CD4-positive, alpha-beta T cell treated with Interleukin-15 for 1 hour (primary cell): ENCODE measurements at regions not wholly inside any gene's neighbourhood (a gene's known extent, or its start where the extent isn't known, plus 50 kb on each side); places are given as distances from the start of the nearest gene placed in this dataset.

Source experiments
- DNase-seq: peaks from one replicate; pipeline ENCODE4 v3.0.0-alpha.2; 2020

DNA sequence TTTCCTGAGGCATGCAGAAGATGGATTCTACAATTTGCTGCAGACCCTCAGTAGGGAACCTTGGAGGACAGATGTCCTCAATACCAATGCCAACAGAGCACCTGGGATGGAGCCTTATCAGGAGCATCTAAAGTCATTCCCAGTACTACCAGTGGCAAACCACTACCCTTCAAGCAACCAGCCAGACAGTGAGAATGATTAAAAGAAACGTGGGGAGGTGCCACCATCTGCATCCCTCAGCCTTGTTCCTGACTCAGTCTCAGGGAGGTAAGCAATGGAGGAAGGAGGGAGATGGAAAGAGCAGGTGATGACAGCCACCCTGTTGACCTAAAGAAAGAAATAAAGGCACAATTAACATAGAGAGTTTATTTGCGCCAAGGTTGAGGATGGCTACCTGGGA lies 175.2 kb upstream of the GRIN2B start:
- DNase-seq, result no peak

DNA sequence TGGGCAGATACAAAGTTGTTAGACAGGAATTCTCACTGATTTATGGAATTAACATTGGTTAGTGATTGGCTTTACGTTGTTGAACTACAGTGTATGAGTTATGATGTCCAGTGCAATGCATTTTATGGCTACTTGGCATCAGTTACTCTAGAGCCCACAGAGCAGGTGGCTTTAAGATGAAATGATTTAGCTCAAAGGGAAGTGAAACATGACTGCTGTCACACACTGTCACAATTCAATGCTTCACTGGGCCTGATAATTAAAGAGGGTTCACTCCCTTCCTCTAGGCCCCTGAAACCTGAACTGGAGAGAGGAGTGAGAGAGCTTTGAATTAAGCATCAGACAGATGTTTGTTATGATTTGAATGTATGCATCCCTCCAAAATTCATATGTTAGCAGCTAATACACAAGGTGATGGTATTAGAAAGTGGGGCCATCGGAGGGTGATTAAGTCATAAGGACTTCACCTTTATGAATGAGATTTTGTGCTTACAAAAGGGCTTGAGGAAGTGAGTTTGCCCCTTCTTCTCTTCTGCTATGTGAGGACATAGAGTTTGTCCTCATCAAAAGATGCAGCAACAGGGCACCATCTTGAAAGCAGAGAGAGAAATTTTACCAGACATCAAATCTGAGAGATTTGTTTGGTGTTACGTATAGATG lies 175.8 kb upstream of the GRIN2B start:
- DNase-seq, result peak; percentile 44

DNA sequence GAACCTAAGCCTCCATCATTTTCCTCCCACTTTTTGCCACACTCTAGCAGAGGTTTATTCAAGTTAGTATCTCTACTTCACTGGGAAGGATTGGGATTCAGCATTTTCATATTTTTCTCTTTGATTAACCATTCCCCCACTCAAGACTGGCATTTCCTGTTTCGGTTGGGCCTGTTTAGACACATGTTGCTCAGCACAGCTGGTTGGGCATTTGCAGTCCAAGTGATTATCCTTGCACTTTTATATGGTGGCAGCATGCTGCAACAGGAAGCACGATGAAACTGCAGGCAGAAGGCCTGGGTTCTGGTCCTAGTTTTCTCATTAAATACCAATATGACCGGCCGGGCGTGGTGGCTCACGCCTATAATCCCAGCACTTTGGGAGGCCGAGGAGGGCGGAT lies 182.9 kb upstream of the GRIN2B start:
- DNase-seq, result no peak

DNA sequence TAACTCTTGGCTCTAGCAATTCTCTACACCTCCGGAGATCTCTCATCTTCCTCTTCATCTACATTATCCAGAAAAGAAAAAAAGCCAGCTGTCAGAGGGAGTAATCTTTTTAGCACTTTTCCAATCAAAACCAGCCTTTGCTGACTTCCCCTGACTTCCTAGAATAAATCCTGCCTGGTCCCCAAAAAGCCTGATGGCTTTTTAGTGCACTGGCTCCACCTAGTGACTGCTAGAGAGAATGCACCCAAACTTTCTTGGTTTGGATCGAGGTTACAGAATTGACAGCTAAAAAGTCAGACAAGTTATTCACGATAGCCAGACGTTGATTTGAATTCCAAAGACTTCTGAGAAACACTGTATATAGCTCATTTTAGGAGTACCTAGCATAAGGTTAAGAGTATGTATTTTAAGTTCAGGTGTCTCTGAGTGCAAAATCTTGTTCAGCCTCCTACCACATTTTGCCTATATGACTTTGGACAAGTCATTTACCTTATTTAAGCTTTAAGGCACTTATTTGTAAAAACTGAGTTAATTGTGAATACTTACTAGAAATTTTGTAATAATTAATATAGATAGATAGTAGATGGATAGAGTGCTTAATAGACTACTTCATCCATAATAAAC lies 185.7 kb upstream of the GRIN2B start:
- DNase-seq, result no peak

DNA sequence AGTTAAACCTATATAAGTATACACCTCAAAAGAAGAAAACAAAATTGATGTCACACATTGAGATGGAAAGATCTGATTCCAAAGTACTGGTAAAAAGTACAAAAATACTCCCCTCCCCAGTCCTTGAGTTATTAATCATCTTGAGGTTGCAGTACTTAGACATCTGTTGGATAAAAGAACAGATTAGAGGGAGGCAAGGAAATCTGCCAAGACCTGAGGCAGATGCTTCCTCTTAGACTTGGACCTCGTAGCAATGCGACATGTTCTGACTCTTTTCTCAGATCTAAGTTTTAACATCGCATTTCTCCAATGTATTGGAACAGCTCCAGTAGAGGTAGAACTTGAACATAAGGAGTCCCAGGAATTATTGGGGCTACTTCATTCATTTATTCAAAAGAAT lies 187.9 kb upstream of the GRIN2B start:
- DNase-seq, result no peak

DNA sequence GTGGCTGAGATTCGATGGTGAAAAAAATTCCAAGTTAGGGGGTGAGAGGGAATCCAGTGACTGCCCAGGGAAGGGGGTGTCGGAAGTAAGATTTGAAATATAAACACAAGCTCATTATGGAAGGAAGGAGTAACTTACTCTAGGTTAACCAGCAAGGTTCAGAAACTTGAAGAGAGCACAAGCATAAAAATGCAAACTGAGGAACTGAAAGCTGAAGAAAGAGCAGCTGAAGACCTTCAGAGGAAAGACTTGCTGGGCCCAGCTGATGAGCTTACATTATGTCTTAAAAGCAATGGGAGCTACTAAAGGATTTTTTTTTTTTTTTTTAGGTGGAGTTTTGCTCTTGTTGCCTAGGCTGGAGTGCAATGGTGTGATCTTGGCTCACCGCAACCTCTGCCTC lies 189.7 kb upstream of the GRIN2B start:
- DNase-seq, result no peak

DNA sequence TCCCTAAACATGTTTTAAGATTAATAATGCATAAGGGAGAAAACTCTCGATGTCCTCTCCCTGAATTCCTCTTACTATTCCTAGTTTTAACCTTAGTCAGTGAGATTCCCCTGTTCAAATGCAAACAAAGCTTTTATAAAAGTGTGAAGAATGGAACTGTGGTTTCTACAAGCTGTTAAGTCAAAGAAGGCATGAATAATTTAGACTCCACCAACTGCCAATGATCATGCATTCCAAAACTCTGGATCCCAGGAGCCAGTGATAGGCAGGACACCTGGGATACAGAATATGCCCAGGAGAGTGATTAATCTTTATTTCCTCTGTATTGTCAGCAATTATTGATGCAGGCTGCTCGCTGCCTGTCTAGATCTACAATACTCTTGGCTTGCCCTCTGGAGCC lies 190.3 kb upstream of the ATF7IP start:
- no peak for DNase-seq

DNA sequence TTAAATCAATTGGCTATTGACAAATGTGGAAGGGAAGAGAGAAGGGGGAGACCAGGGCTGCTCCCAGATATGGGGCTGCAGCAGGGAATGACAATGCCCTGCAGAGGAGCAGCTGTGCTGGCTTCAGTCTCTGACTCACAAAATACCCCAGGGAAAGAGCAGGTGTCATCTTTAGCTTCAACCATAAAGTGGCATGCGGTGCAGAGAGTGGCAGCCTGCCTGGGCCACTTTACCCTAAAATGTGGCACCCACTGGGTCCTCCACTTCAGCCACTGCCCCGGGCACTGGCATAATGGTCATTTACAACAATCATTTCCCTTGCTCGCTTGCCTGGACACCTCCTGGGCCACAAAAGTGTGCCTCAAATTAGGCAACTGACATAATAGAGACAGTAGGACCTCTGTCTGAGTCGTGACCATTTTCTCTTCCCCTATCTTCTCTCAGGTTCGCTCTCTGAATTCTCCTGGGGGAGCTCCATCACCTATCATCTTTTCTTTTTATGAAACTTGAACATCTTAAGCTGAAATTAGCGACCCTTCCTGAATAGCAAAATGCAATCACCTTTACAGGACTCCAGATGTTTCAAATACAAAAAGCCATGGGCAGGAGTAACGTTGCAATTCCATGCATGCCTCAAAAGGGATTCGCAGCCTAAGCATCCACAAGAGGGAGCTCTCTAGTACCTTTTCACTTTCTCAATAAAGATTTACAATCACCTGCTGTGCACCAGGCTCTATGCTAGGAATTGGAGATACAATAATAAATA lies 179.9 kb upstream of the ATF7IP start:
- DNase-seq, result no peak

DNA sequence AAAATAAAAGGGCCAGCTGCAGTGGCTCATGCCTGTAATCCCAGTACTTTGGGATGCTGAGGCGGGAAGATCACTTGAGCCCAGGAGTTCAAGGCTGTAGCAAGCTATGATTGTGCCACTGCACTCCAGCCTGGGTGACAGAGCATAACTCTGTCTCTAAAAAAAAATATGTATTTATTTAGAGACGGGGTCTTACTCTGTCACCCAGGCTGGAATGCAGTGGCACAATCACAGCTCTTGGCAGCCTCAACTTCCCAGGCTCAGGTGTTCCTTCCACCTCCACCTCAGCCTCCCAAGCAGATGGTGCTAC lies 179.3 kb upstream of the ATF7IP start:
- no peak for DNase-seq

DNA sequence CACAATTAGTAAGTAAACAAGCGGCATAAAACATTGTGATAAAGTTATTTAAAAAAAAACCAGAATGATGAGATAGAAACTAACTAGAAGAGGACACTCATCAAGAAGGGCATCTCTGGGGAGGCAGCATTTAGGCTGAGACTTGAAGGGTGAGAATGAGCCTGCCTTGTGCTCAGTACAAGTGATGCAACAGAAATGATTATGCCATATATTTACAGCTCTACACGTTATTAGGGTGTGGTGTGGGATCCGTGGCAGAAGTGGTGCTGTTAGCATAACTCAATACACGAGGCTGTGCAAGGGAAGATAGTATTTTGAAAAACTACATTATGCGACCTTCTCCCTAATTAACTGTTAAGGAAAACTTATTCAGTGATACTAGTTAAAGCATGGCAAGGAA lies 178.5 kb upstream of the ATF7IP start:
- no peak for DNase-seq

DNA sequence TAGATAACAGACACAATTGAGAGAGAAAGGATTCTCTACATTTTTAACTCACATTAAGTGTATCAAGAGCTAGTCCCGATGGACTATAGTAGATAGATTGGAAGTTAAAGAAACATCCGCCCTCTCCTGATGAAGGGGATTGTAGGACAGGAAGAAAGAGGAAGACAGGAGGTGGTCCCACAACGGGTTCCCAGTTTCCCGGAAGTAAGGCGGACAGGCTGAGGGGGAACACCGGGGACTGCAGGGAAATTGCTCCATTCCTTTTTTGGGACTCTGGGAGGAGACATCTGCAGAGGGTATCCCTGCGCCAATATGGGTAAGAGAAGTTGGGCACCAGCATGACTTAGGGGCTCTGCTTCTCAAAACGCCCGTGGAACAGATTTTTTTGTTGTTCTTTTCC lies 177.5 kb upstream of the ATF7IP start:
- DNase-seq, result no peak

DNA sequence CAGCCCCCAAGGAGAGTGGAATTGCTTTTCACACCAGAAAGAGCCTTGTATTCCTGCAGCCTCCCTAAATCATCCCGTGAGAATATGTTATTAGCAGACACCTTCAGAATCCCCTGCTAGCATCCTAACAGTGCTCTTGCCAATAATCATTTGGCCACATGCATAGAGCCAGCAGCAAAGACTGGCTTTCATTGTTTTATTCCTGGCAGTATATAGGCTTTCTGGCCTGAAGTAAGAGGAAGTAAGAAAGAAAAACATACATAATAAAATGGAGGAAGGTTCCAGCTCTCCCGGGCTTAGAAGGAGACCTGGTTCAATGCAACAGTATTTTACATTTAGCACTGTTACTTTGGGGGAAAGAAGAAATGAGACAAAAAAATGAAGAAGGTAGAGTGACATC lies 176.7 kb upstream of the ATF7IP start:
- no peak for DNase-seq

DNA sequence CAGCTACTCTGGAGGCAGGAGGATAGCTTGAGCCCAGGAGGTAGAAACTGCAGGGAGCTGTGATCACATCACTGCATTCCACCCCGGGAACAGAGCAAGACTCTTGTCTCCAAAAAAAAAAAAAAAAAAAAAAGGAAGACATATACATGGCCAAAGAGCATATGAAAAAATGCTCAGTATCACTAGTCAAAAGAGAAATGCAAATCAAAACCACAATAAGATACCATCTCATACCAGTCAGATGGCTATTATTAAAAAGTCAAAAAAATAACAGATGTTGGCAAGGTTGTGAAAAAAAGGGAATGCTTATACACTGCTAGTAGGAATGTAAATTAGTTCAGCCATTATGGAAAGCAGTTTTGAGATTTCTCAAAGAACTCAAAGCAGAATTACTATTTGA lies 174.8 kb upstream of the ATF7IP start:
- DNase-seq, result no peak

DNA sequence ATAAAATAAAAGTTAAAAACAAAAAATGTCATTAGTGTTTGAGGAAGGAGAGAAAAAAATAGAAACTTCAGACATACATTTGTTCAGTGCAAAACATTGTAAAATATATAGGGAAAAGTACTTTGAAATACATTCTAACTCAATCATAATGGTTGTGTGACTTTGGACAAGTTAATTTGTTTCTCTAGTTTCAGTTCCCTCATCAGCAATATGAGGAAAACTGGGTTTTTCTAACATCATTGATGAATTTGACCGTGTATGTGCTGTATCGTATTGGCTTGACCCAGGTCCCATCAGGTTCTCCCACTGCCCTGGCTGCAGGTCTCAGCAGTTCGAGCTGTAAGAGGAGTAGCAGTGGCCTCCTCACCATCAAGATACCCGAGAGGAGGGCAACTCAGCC lies 173.9 kb upstream of the ATF7IP start:
- DNase-seq, result no peak

DNA sequence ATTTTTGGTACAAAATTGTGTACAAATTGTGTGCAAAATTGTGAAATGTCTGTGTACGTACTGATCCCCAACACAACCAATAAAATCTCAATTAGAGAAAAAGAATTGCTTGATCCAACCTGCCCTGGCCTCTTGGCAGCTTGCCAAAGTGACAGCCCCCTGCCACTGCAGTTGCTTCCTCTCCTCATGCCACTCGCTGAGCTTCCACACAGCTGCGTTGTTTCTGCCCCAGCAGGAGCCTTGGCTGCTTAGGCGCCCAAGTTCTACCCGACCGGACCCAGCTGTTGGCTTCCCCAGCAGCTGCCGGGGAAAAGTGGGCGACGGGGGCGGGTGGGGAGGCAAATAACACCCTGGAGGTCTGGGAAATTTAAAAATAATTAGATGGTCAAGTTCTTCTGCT lies 171.8 kb upstream of the ATF7IP start:
- DNase-seq, result no peak

DNA sequence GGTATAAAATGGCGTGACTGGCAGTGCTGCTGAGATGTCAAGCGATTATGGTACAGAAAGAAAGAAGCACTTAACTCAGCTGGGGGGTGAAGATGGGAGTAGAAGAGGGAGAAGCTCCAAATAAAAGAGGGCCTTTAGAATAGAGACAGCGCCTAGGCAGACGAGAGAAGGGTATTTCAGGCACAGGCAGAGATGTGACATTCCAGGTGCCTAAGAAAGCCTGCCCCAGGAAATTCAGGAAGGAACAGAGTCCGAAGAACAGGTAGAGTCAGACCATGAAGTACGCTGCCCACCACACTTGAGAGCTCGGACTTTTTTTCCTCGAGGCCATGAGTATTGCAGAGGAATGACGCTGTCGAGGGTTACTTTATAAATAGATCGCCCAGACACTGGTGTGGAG lies 170.9 kb upstream of the ATF7IP start:
- no peak for DNase-seq

DNA sequence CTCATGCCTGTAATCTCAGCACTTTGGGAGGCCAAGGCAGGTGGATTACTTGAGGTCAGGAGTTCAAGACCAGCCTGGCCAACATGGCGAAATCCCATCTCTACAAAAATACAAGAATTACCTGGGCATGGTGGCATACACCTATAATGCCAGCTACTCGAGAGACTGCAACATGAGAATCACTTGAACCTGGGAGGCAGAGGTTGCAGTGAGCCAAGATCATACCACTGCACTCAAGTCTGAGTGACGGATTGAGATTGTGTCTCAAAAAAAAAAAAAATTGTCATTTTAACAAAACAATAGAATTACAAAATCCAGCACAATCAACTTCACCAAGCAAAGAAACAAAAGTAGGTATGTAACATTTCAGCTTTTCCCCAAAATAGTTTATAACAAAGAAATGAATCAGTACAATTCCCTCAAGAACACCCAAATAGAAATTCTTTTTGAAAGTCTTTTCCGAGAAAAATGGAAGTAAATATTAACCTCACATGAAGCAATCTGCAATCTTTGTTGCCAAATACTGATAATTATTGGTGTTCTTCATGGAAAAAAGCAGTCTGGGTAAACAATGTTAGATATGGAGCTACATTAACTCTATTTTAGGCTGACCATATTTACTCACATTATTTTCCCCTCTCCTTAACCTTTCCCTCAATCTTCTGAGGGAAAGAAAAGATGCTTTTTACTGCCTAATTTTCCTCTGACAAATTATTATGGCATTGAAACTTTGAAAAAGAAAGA lies 165.9 kb upstream of the ATF7IP start:
- DNase-seq, result no peak

DNA sequence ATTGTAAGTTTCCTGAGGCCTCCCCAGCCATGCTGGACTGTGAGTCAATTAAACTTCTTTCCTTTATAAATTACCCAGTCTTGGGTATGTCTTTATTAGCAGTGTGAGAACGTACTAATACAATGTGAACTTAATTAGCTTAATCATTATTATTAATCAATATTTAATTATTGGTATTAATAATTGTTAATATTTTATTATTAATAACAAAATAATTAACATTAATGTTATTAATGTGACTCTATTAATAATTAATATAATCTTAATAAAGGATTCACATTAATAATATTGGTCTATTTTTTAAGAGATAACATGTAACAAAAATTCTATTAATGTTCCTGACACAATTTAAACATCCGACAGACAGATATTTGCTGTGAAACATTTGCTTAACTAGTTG lies 164.9 kb upstream of the ATF7IP start:
- DNase-seq, result no peak

DNA sequence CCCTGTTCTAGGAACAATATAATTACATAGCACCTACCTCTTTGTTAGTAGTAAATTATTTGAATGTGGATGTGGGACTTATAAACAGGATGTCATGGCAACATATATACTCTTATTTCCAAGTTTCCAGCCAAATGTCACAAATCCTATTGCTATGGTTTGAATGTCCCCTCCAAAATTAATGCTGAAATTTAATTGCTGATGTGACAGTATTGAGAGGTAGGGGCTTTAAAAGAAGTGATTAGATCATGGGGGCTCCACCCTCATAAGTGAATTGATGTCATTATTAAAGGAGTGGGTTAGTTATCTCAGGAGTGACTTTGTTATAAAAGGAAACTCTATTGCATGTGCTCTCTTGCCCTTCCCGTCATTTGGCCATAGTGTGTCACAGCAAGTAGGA lies 164.2 kb upstream of the ATF7IP start:
- DNase-seq, result no peak

DNA sequence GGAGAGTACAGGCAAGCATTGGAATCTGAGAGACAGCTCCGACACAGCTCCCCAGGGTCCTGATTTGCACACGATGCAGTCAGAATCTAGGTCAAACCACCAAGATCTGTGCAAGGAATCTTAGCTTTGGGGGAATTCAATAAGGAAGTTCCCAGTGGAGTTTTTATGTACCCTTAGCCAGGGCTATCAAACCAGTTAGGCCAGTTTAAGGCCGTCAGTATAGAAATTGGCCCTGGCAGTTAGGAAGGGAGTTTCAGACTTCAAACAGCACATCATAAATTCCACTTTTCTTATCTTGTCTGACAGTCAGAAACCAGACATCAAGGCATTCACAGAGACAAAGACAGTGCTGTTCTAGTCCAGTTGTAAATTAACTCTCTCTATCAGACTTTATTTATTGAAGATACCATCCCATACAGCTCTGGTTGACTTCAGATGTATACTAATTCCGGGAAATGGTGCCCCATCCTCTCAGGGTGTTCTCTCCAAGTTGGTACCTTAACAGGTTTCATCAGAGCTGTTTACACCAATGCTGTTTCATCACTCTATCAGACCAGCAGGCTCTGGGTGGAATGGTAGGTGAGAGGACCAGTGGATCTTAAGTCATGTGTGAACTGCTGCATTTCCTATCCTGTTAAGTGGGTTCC lies 157.5 kb upstream of the ATF7IP start:
- DNase-seq, result no peak

DNA sequence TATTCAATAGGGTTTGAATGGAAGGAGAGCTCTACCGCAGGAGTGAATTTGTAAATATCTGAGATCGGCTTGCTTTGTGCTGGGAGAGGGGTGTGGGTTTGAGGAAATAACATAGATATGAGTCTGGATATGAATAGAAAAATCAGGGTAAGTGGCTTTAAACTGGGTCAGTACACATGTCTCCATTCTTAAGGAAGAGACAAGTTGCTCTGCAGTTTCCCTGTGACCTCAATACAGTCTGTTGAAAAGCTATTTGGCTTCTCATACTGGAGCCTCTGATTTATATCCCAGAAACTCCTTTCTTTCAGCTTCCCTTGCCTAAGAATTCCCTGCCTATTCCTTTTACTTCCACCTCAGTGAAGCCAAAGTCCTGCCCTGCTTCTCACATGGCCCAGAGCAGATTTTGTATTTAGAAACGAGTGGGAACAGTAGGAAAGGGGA lies 153.5 kb upstream of the ATF7IP start:
- DNase-seq, result no peak

DNA sequence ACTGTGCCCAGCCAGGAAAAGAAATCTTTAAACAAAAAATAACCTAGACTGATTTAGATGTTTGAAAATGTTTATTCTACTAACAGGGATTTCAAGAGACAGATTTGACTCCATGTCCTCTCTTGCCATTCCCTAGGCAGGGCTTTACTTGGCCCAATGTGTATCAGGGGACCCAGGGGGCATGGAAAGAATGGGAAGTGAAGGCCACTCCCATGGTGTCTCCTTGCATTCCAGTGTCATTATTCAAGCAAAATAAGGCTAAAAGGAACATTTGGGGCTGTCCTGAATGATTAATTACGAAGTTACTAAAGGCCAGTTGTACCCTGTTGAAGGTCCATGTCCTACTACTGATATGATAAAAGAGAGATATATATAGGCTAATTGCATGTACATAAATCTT lies 151.9 kb upstream of the ATF7IP start:
- DNase-seq, result no peak

DNA sequence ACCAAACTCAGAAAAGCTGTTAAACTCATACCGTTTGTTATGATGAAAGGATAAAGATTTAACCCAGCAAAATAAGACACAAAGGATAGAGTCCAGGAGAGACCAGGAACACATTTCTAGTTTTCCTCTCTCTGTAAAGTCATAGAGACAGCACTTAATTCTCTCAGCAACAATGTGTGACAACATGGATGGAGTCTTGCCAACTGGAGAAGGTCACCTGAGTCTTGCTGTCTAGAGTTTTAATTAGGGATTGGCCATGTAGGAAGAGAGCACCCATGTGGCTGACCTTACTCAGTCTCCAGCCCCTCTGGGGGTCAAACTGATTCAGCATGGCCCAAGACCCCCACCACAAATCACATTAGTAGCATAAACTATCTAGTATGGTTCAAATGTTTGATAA lies 151.0 kb upstream of the ATF7IP start:
- no peak for DNase-seq
